Activated CD4-positive, alpha-beta T cell treated with anti-CD3 and anti-CD28 coated beads, Interleukin-2, amount 50 U/mL, for 48 hours (primary cell): ENCODE measurements at regions not wholly inside any gene's neighbourhood (a gene's known extent, or its start where the extent isn't known, plus 50 kb on each side); places are given as distances from the start of the nearest gene placed in this dataset.
"Not testable (repeated sequence)": the region's sequence is repeated elsewhere in the genome, so short reads cannot be mapped to it uniquely, and the experiment has no call there.

ENCODE experiments used
- DNase-seq, 2 experiments: peaks; one replicate each; pipeline ENCODE4 v3.0.0-alpha.2; 2020

- DNase-seq = no peak
Observed at GRCh38 chr1:70827030-70827429, 220.6 kb downstream of the PTGER3 start.

- DNase-seq = no peak
Observed at GRCh38 chr1:70828177-70828576, 219.4 kb downstream of the PTGER3 start.

GRCh38 chr1:70834365-70834764, 213.3 kb downstream of the PTGER3 start:
- not testable (repeated sequence) for DNase-seq

- DNase-seq = no peak
Observed at GRCh38 chr1:70836456-70836855, 211.2 kb downstream of the PTGER3 start.

GRCh38 chr1:70840260-70840953, 207.2 kb downstream of the PTGER3 start:
- no peak for DNase-seq

- DNase-seq = no peak
Observed at GRCh38 chr1:70842562-70842961, 205.1 kb downstream of the PTGER3 start.

GRCh38 chr1:70843452-70843851, 204.2 kb downstream of the PTGER3 start:
- no peak for DNase-seq

GRCh38 chr1:70847013-70847412, 200.6 kb downstream of the PTGER3 start:
- DNase-seq = no peak

GRCh38 chr1:70855203-70855602, 192.4 kb downstream of the PTGER3 start:
- no peak for DNase-seq

- DNase-seq = no peak
Observed at GRCh38 chr1:70856201-70856600, 191.4 kb downstream of the PTGER3 start.

GRCh38 chr1:70863239-70863638, 184.4 kb downstream of the PTGER3 start:
- DNase-seq = no peak

GRCh38 chr1:70864302-70864701, 183.3 kb downstream of the PTGER3 start:
- DNase-seq = no peak

GRCh38 chr1:70866542-70867264, 180.9 kb downstream of the PTGER3 start:
- no peak for DNase-seq

- no peak for DNase-seq
Observed at GRCh38 chr1:70871790-70872189, 175.8 kb downstream of the PTGER3 start.

GRCh38 chr1:70874063-70874462, 173.6 kb downstream of the PTGER3 start:
- no peak for DNase-seq

- no peak for DNase-seq
Observed at GRCh38 chr1:70874818-70875217, 172.8 kb downstream of the PTGER3 start.

GRCh38 chr1:70877343-70877742, 170.3 kb downstream of the PTGER3 start:
- no peak for DNase-seq

GRCh38 chr1:70887936-70888335, 159.7 kb downstream of the PTGER3 start:
- DNase-seq = no peak

GRCh38 chr1:70888722-70889121, 158.9 kb downstream of the PTGER3 start:
- DNase-seq = no peak

- no peak for DNase-seq
Observed at GRCh38 chr1:70890408-70890807, 157.2 kb downstream of the PTGER3 start.

GRCh38 chr1:70891051-70891843, 156.4 kb downstream of the PTGER3 start:
- DNase-seq = no peak

- no peak for DNase-seq
Observed at GRCh38 chr1:70892140-70892539, 155.5 kb downstream of the PTGER3 start.

- DNase-seq = no peak
Observed at GRCh38 chr1:70892930-70893329, 154.7 kb downstream of the PTGER3 start.

- no peak for DNase-seq
Observed at GRCh38 chr1:70893381-70893780, 154.2 kb downstream of the PTGER3 start.
